ENCODE measurements at regions not wholly inside any gene's neighbourhood (a gene's known extent, or its start where the extent isn't known, plus 50 kb on each side); places are given as distances from the start of the nearest gene placed in this dataset.

GRCh38 chr4:144450526-144450925 is 195.4 kb upstream of the HHIP start:
- Histone ChIP-seq H4K20me1 (ENCODE audit: insufficient read depth) (no peaks in the 10 kb centered on the region), H3K4me1 (ENCODE audit: low read depth, poor library complexity, severe bottlenecking) (peaks cover 15% of the 10 kb centered on the region), H3K4me2 (no peak overlapping the region), H3K9ac (no peak overlapping the region), H2AFZ (ENCODE audit: low read depth) (no peak overlapping the region), H3K27ac (no peak overlapping the region), H3K4me3 (IDR thresholded peaks at IDR 0.05; ENCODE audit: insufficient read depth, low read depth, low read length) (no peak overlapping the region), H3K36me3 (ENCODE audit: insufficient read depth) (no peaks in the 10 kb centered on the region), H3K27me3 (ENCODE audit: insufficient read depth, low read depth) (no peaks in the 10 kb centered on the region), H3K79me2 (ENCODE audit: insufficient read depth, low read depth) (no peaks in the 10 kb centered on the region)
- TF ChIP-seq, protein P1, sequence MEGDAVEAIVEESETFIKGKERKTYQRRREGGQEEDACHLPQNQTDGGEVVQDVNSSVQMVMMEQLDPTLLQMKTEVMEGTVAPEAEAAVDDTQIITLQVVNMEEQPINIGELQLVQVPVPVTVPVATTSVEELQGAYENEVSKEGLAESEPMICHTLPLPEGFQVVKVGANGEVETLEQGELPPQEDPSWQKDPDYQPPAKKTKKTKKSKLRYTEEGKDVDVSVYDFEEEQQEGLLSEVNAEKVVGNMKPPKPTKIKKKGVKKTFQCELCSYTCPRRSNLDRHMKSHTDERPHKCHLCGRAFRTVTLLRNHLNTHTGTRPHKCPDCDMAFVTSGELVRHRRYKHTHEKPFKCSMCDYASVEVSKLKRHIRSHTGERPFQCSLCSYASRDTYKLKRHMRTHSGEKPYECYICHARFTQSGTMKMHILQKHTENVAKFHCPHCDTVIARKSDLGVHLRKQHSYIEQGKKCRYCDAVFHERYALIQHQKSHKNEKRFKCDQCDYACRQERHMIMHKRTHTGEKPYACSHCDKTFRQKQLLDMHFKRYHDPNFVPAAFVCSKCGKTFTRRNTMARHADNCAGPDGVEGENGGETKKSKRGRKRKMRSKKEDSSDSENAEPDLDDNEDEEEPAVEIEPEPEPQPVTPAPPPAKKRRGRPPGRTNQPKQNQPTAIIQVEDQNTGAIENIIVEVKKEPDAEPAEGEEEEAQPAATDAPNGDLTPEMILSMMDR (conservative IDR thresholded peaks at IDR 0.05; ENCODE audit: low read depth, low read length), result no peak

- Histone ChIP-seq H2AFZ (ENCODE audit: low read depth) (no peak overlapping the region; the same call in 1 of the 2 replicates), H3K9ac (no peak overlapping the region), H3K27me3 (ENCODE audit: insufficient read depth, low read depth) (no peaks in the 10 kb centered on the region), H4K20me1 (ENCODE audit: insufficient read depth) (no peaks in the 10 kb centered on the region), H3K79me2 (ENCODE audit: insufficient read depth, low read depth) (no peaks in the 10 kb centered on the region), H3K27ac (no peak overlapping the region), H3K4me1 (ENCODE audit: low read depth, poor library complexity, severe bottlenecking) (peaks cover 15% of the 10 kb centered on the region), H3K36me3 (ENCODE audit: insufficient read depth) (no peaks in the 10 kb centered on the region), H3K4me2 (peak overlapping the region; percentile 32; the same call in 1 of the 2 replicates), H3K4me3 (IDR thresholded peaks at IDR 0.05; ENCODE audit: insufficient read depth, low read depth, low read length) (no peak overlapping the region)
- TF ChIP-seq, protein P1 (conservative IDR thresholded peaks at IDR 0.05; ENCODE audit: low read depth, low read length), result no peak
These were observed 194.0 kb upstream of the HHIP start for GRCh38 chr4:144451766-144452450.

DNA sequence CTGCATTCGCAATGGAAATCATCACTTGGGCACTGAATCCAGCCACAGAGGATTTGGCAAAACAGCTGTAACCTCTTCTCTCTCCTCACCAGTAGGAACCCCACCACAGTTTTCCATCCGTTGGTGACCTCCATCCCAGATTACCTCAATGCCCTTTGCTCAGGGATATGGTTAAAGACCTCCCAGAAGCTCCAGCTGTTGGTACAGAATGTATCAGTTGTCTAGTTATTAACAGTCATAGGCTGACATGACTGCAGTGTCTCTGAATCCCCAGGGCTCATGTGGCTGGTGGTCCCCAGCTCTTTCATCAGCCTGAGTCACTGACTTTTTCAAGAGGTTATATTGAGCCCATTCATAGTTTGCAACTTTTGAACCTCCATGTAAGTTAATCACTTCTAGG is 189.8 kb upstream of the HHIP start:
- TF ChIP-seq, protein P1 (conservative IDR thresholded peaks at IDR 0.05; ENCODE audit: low read depth, low read length), result no peak
- H3K36me3 ChIP-seq (ENCODE audit: insufficient read depth), result no peaks in the 10 kb centered on the region
- no peak overlapping the region for H3K4me3 ChIP-seq (IDR thresholded peaks at IDR 0.05; ENCODE audit: insufficient read depth, low read depth, low read length)

DNA sequence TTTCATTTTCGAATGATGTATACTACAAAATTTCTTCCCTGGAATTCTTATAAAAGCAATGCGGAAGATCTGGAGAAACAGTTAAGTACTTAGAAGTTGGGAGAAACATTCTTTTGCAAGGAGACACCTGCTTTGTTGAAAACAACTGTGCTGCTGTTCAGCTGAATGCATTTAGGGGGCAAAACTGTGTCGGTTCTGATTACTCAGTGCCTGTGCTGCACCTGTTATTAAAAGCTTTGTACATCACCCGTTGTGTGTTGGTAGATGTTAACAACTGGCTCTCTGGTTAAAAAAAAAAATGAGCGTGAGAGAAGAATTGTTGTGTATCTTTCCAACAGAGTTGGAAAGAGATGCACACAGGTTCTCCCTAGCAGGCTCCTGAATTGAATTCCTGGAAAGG is 184.1 kb upstream of the HHIP start:
- Histone ChIP-seq H3K4me3 (IDR thresholded peaks at IDR 0.05; ENCODE audit: insufficient read depth, low read depth, low read length) (no peak overlapping the region), H3K36me3 (ENCODE audit: insufficient read depth) (no peaks in the 10 kb centered on the region), H4K20me1 (ENCODE audit: insufficient read depth) (no peaks in the 10 kb centered on the region), H3K9ac (no peak overlapping the region), H3K79me2 (ENCODE audit: insufficient read depth, low read depth) (no peaks in the 10 kb centered on the region), H3K27me3 (ENCODE audit: insufficient read depth, low read depth) (no peaks in the 10 kb centered on the region), H3K4me2 (no peak overlapping the region), H3K27ac (no peak overlapping the region), H3K4me1 (ENCODE audit: low read depth, poor library complexity, severe bottlenecking) (no peaks in the 10 kb centered on the region), H2AFZ (ENCODE audit: low read depth) (no peak overlapping the region)
- TF ChIP-seq, protein P1 (conservative IDR thresholded peaks at IDR 0.05; ENCODE audit: low read depth, low read length), result no peak

More for the DNA sequence above, 189.8 kb upstream of the HHIP start:
- Histone ChIP-seq H3K4me1 (ENCODE audit: low read depth, poor library complexity, severe bottlenecking) (peaks cover 13% of the 10 kb centered on the region), H4K20me1 (ENCODE audit: insufficient read depth) (no peaks in the 10 kb centered on the region), H2AFZ (ENCODE audit: low read depth) (no peak overlapping the region), H3K79me2 (ENCODE audit: insufficient read depth, low read depth) (no peaks in the 10 kb centered on the region), H3K27ac (no peak overlapping the region), H3K27me3 (ENCODE audit: insufficient read depth, low read depth) (no peaks in the 10 kb centered on the region), H3K9ac (no peak overlapping the region), H3K4me2 (no peak overlapping the region)
